Aorta (tissue), 5 donors: ENCODE measurements at regions not wholly inside any gene's neighbourhood (a gene's known extent, or its start where the extent isn't known, plus 50 kb on each side); places are given as distances from the start of the nearest gene placed in this dataset.

Source experiments
- ATAC-seq: fragments of 200-7000 bp; cut with Tn5 transposase; one replicate; pipeline ENCODE4 v1.9.1; 2022; ENCODE audit warnings: moderate library complexity; ENCODE audit not compliant: low FRiP score
- DNase-seq, 2 donors: peaks; one replicate each; pipeline ENCODE4 v3.0.0-alpha.2; 2020
- H3K27ac ChIP-seq, 2 donors: one replicate each; pipeline ENCODE4 v1.5.1; 2013; ENCODE audit warnings: low read length in 2 of 2, mild to moderate bottlenecking in 2 of 2, moderate library complexity in 2 of 2, control low read depth in 1 of 2, inconsistent platforms in 1 of 2, low read depth in 1 of 2
- H3K27me3 ChIP-seq, 2 donors: one replicate each; pipeline ENCODE4 v1.6.1; 2013; ENCODE audit warnings: control low read depth in 1 of 2, low read length in 1 of 2, mild to moderate bottlenecking in 1 of 2, moderate library complexity in 1 of 2; ENCODE audit not compliant: insufficient read depth in 2 of 2, control insufficient read depth in 1 of 2
- H3K36me3 ChIP-seq, 2 donors: one replicate each; pipeline ENCODE4 v1.6.1; 2013; ENCODE audit warnings: control low read depth in 1 of 2, low read length in 1 of 2, mild to moderate bottlenecking in 1 of 2; ENCODE audit not compliant: insufficient read depth in 2 of 2, control insufficient read depth in 1 of 2
- H3K4me1 ChIP-seq, 2 donors: one replicate each; pipeline ENCODE4 v1.6.1; 2013; ENCODE audit warnings: low read length in 2 of 2, control low read depth in 1 of 2, mild to moderate bottlenecking in 1 of 2, moderate library complexity in 1 of 2; ENCODE audit not compliant: insufficient read depth in 2 of 2, control insufficient read depth in 1 of 2
- H3K4me3 ChIP-seq, 2 donors: one replicate each; pipeline ENCODE4 v1.5.1; 2013; ENCODE audit warnings: low read length in 2 of 2, control low read depth in 1 of 2, mild to moderate bottlenecking in 1 of 2
- H3K9me3 ChIP-seq: one replicate; pipeline ENCODE4 v1.6.1; 2013; ENCODE audit warnings: mild to moderate bottlenecking, low read length; ENCODE audit not compliant: control insufficient read depth
- WGBS, 2 donors: extraction: QIAGEN DNeasy Blood & Tissue Kit; methylation state at CpG; one replicate each; pipeline ENCODE4 v1.1.7; 2013; 5-methylcytosine and 5-hydroxymethylcytosine counted together
- intact Hi-C, 2 donors: fragments of 100-400 bp; cut with DNase I; formaldehyde crosslinking; loops; one replicate each; pipeline versions ENCODE4 v1.14.2 to v1.15.0; 2022
- donor health status: healthy with polysubstance abuse.
- donor health status: Bipolar disorder and iron deficiency.
- donor health status: DM: no; HTN: no; CAD: no.
- donor health status: DM: no; HTN: no; CAD: no.
- donor health status: DM: yes; HTN: yes; CAD: no.

- H3K9me3 ChIP-seq: no peaks in the 10 kb centered on the region
- H3K4me3 ChIP-seq: no peak overlapping the region
- intact Hi-C loops: loop anchor here in 1 of 2 donors (5.0 kb wide), 1 partner anchor 50 kb away; no protein-coding TSS in a partner anchor
- H3K27ac ChIP-seq: no peak overlapping the region
- H3K27me3 ChIP-seq: no peaks in the 10 kb centered on the region
- ATAC-seq: no peak
- no peak for DNase-seq
- no peaks in the 10 kb centered on the region for H3K36me3 ChIP-seq
- peaks cover 4 to 6% of the 10 kb centered on the region in 2 donors for H3K4me1 ChIP-seq
Observed at GRCh38 chr5:68382640-68383039, 167.1 kb downstream of the PIK3R1 start.

GRCh38 chr5:68383888-68384310, 168.3 kb downstream of the PIK3R1 start:
- no peak overlapping the region for H3K27ac ChIP-seq
- no peaks in the 10 kb centered on the region for H3K9me3 ChIP-seq
- H3K4me1 ChIP-seq: peaks cover 4 to 6% of the 10 kb centered on the region in 2 donors
- DNase-seq: no peak
- intact Hi-C loops: loop anchor here in 1 of 2 donors (5.0 kb wide), 1 partner anchor 48 kb away; no protein-coding TSS in a partner anchor
- H3K27me3 ChIP-seq: no peaks in the 10 kb centered on the region
- no peak overlapping the region for H3K4me3 ChIP-seq
- 82 to 84% methylated on average over 2 of the region's 2 CpGs for WGBS, 2 donors
- H3K36me3 ChIP-seq: no peaks in the 10 kb centered on the region
- ATAC-seq: no peak

- Histone ChIP-seq H3K9me3 (no peaks in the 10 kb centered on the region), H3K4me1 (peaks cover 3 to 4% of the 10 kb centered on the region in 2 donors), H3K27ac (no peak overlapping the region), H3K4me3 (no peak overlapping the region), H3K27me3 (no peaks in the 10 kb centered on the region), H3K36me3 (no peaks in the 10 kb centered on the region)
- intact Hi-C loops: loop anchor here in 1 of 2 donors (5.0 kb wide), 1 partner anchor 47 kb away; no protein-coding TSS in a partner anchor
- WGBS, 2 donors: 96 to 99% methylated on average over 2 of the region's 2 CpGs
- ATAC-seq: no peak
- DNase-seq: no peak
Observed at GRCh38 chr5:68384936-68385594, 169.5 kb downstream of the PIK3R1 start.

- ATAC-seq: no peak
- Histone ChIP-seq H3K27ac (no peak overlapping the region), H3K36me3 (no peaks in the 10 kb centered on the region), H3K9me3 (no peaks in the 10 kb centered on the region), H3K4me1 (peaks cover 3% of the 10 kb centered on the region in 2 donors), H3K4me3 (no peak overlapping the region), H3K27me3 (no peaks in the 10 kb centered on the region)
- WGBS, 2 donors: 64 to 78% methylated on average over 2 of the region's 2 CpGs
- no peak for DNase-seq
- intact Hi-C loops: no loop called here
Observed at GRCh38 chr5:68385936-68386335, 170.4 kb downstream of the PIK3R1 start.

- Histone ChIP-seq H3K27ac (no peak overlapping the region), H3K4me3 (no peak overlapping the region), H3K4me1 (peaks cover 0 to 3% of the 10 kb centered on the region in 2 donors), H3K36me3 (no peaks in the 10 kb centered on the region), H3K27me3 (no peaks in the 10 kb centered on the region), H3K9me3 (no peaks in the 10 kb centered on the region)
- 97 to 98% methylated on average over 4 of the region's 4 CpGs for WGBS, 2 donors
- DNase-seq (no peak), ATAC-seq (no peak)
- intact Hi-C loops: no loop called here
Observed at GRCh38 chr5:68387074-68387796, 171.7 kb downstream of the PIK3R1 start.

- WGBS, 2 donors: 65 to 72% methylated on average over 3 of the region's 3 CpGs
- no peaks in the 10 kb centered on the region for H3K9me3 ChIP-seq
- intact Hi-C loops: no loop called here
- H3K4me1 ChIP-seq: no peaks in the 10 kb centered on the region
- DNase-seq (no peak), ATAC-seq (no peak)
- no peaks in the 10 kb centered on the region for H3K36me3 ChIP-seq
- H3K27me3 ChIP-seq: no peaks in the 10 kb centered on the region
- H3K4me3 ChIP-seq: no peak overlapping the region
- H3K27ac ChIP-seq: no peak overlapping the region
Observed at GRCh38 chr5:68389618-68390017, 174.1 kb downstream of the PIK3R1 start.

GRCh38 chr5:68392617-68393016, 177.1 kb downstream of the PIK3R1 start:
- DNase-seq (no peak), ATAC-seq (no peak)
- Histone ChIP-seq H3K36me3 (no peaks in the 10 kb centered on the region), H3K9me3 (peaks cover 2% of the 10 kb centered on the region), H3K4me3 (no peak overlapping the region), H3K27ac (no peak overlapping the region), H3K27me3 (no peaks in the 10 kb centered on the region), H3K4me1 (no peaks in the 10 kb centered on the region)
- intact Hi-C loops: no loop called here
- WGBS, 2 donors: 54 to 72% methylated on average over 2 of the region's 2 CpGs

- 95 to 96% methylated on average over 8 of the region's 8 CpGs for WGBS, 2 donors
- Histone ChIP-seq H3K4me3 (no peak overlapping the region), H3K27ac (no peak overlapping the region), H3K36me3 (no peaks in the 10 kb centered on the region), H3K9me3 (peaks cover 2% of the 10 kb centered on the region), H3K4me1 (no peaks in the 10 kb centered on the region), H3K27me3 (no peaks in the 10 kb centered on the region)
- intact Hi-C loops: no loop called here
- DNase-seq (no peak), ATAC-seq (no peak)
Observed at GRCh38 chr5:68395302-68395701, 179.7 kb downstream of the PIK3R1 start.
